MG63 (cell line): ENCODE measurements at regions not wholly inside any gene's neighbourhood (a gene's known extent, or its start where the extent isn't known, plus 50 kb on each side); places are given as distances from the start of the nearest gene placed in this dataset.
A peak's percentile ranks its signal among the peaks of the same experiment; 100 is the strongest.

Experiments used
- DNase-seq: peaks from one replicate; pipeline ENCODE4 v3.0.0-alpha.2; 2020
- H3K27me3 ChIP-seq: fragments of 250-450 bp; sonication (Bioruptor Pico); 2 replicates; pipeline ENCODE4 v1.5.1; 2020; ENCODE audit warnings: mild to moderate bottlenecking, moderate library complexity
- H3K36me3 ChIP-seq: fragments of 250-450 bp; sonication (Bioruptor Pico); 2 replicates; pipeline ENCODE4 v1.5.1; 2020; ENCODE audit warnings: mild to moderate bottlenecking, moderate library complexity
- H3K4me3 ChIP-seq: fragments of 250-450 bp; sonication (Bioruptor Pico); 2 replicates; pipeline ENCODE4 v1.5.1; 2020; ENCODE audit warnings: mild to moderate bottlenecking, moderate library complexity
- H3K9me3 ChIP-seq: fragments of 250-450 bp; sonication (Bioruptor Pico); 2 replicates; pipeline ENCODE4 v1.5.1; 2020; ENCODE audit warnings: mild to moderate bottlenecking, moderate library complexity

DNA sequence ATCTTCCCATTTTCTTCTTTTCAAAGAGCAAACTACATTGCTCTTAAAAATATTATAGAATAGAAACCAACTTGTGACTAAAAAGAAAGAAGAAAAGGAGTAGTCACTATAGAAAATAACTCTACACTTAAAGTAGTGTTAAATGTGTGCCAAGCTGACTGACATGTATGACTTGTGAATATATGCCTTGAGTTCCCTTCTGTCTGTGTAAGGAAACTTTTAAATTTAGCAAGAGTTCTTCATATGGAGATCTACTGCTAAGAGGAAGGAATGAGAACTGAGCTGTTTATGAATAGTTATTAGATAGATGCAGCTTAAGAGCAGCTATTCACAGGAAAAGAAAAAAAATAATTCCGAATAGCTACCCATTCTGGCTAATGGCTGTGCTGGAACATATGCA is 1221.7 kb upstream of the ZEB2 start:
- Histone ChIP-seq H3K27me3 (no peaks in the 10 kb centered on the region), H3K4me3 (no peak overlapping the region), H3K36me3 (no peaks in the 10 kb centered on the region), H3K9me3 (no peaks in the 10 kb centered on the region)
- no peak for DNase-seq

GRCh38 chr2:145741181-145741580 is 1221.3 kb upstream of the ZEB2 start:
- no peak for DNase-seq
- H3K4me3 ChIP-seq, result no peak overlapping the region
- H3K9me3 ChIP-seq, result no peaks in the 10 kb centered on the region
- no peaks in the 10 kb centered on the region for H3K27me3 ChIP-seq
- no peaks in the 10 kb centered on the region for H3K36me3 ChIP-seq

GRCh38 chr2:145740302-145740701 is 1220.4 kb upstream of the ZEB2 start:
- no peak for DNase-seq
- H3K9me3 ChIP-seq, result no peaks in the 10 kb centered on the region
- no peaks in the 10 kb centered on the region for H3K36me3 ChIP-seq
- no peaks in the 10 kb centered on the region for H3K27me3 ChIP-seq
- H3K4me3 ChIP-seq, result no peak overlapping the region

DNA sequence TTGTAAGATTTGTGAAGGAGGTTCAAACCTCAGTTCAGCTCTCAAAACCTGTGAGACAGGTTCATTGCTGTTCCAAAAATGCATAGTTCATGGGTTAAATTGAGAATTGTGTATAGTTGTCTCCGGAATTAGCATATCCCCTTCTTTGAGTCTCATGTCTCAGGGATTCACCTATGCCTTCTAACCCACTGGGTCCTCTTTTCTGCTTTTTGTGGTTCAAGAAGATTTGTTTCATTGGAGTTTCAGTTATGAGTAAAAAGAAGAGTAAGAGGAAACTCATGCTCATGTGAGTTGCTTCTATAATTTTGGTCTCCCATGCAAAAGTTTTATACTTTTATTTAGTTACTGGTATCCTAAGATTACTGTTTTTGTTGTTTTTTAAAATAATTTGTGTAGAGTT is 1219.8 kb upstream of the ZEB2 start:
- H3K9me3 ChIP-seq, result no peaks in the 10 kb centered on the region
- no peaks in the 10 kb centered on the region for H3K27me3 ChIP-seq
- H3K4me3 ChIP-seq, result no peak overlapping the region
- H3K36me3 ChIP-seq, result no peaks in the 10 kb centered on the region
- DNase-seq, result no peak

GRCh38 chr2:145736871-145737270 is 1217.0 kb upstream of the ZEB2 start:
- no peaks in the 10 kb centered on the region for H3K27me3 ChIP-seq
- no peak for DNase-seq
- no peaks in the 10 kb centered on the region for H3K36me3 ChIP-seq

DNA sequence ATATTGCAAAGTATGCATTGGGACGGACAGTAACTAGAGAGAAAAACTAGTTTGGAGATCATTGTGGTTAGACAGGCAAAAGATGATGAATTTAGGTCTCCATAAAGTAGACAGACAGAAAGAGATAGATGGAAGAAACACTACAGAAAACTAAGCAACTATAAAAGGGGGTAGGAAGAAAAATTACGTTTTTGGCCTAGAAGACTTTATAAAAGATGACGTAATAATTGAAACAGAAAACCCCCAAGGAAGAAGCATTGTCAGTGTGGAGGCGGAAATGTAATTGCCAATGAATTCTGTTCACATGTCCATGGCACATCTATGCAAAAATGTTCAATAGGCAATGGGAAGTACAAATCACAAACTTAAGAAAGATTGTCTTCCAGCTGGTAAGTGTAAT is 1211.5 kb upstream of the ZEB2 start:
- Histone ChIP-seq H3K27me3 (no peaks in the 10 kb centered on the region), H3K9me3 (0 out of 2 replicates have a peak, but pooled peaks cover 3% of the 10 kb centered on the region), H3K36me3 (no peaks in the 10 kb centered on the region), H3K4me3 (no peak overlapping the region)
- no peak for DNase-seq

More at GRCh38 chr2:145736871-145737270, 1217.0 kb upstream of the ZEB2 start:
- Histone ChIP-seq H3K4me3 (no peak overlapping the region), H3K9me3 (0 out of 2 replicates have a peak, but pooled peaks cover 3% of the 10 kb centered on the region)

- DNase-seq, result no peak
- Histone ChIP-seq H3K4me3 (no peak overlapping the region), H3K27me3 (no peaks in the 10 kb centered on the region), H3K9me3 (0 out of 2 replicates have a peak, but pooled peaks cover 3% of the 10 kb centered on the region), H3K36me3 (no peaks in the 10 kb centered on the region)
Observed at GRCh38 chr2:145729993-145730770, 1210.3 kb upstream of the ZEB2 start.

DNA sequence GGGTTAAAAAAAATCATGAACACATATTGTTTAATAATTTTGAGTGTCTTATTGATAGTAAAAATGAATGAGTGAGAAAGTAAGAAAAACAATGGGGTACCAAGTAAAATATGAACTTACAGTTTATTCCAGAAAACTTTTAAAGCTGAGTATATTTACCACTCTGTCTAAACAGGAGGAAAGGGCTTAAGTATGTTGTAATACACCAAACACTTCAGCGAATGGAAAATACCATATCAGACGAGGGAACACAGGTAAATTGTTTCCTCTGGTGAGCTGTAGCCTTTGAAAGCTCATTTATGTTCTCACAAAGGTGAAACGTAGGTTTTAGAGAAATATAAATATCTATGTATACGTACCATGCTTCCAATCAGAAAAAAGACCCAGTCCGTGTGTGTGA is 1209.6 kb upstream of the ZEB2 start:
- no peak for DNase-seq
- Histone ChIP-seq H3K9me3 (0 out of 2 replicates have a peak, but pooled peaks cover 3% of the 10 kb centered on the region), H3K36me3 (no peaks in the 10 kb centered on the region), H3K27me3 (no peaks in the 10 kb centered on the region), H3K4me3 (no peak overlapping the region)

DNA sequence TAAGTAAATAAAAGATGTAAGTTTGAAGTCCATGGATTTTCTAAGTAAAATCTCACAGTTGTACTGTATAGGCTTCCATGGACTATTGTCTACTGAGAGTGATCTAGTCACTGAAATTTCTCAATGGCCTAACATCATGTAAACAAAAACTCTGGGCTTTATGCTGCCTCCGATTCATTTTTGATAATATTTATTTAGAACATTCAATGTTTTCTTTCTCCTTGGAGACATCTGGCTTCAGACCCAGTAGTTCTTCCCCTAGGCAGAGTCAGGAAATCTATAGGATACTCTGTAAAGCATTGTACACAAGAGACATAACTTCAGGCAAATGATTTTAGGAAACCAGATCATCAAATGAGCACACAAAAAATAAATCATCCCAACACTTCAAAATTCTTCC is 1208.6 kb upstream of the ZEB2 start:
- Histone ChIP-seq H3K9me3 (0 out of 2 replicates have a peak, but pooled peaks cover 3% of the 10 kb centered on the region), H3K36me3 (no peaks in the 10 kb centered on the region), H3K27me3 (no peaks in the 10 kb centered on the region), H3K4me3 (no peak overlapping the region)
- no peak for DNase-seq

GRCh38 chr2:145725876-145726275 is 1206.0 kb upstream of the ZEB2 start:
- DNase-seq, result no peak
- Histone ChIP-seq H3K27me3 (no peaks in the 10 kb centered on the region), H3K4me3 (no peak overlapping the region), H3K36me3 (no peaks in the 10 kb centered on the region), H3K9me3 (no peaks in the 10 kb centered on the region)

DNA sequence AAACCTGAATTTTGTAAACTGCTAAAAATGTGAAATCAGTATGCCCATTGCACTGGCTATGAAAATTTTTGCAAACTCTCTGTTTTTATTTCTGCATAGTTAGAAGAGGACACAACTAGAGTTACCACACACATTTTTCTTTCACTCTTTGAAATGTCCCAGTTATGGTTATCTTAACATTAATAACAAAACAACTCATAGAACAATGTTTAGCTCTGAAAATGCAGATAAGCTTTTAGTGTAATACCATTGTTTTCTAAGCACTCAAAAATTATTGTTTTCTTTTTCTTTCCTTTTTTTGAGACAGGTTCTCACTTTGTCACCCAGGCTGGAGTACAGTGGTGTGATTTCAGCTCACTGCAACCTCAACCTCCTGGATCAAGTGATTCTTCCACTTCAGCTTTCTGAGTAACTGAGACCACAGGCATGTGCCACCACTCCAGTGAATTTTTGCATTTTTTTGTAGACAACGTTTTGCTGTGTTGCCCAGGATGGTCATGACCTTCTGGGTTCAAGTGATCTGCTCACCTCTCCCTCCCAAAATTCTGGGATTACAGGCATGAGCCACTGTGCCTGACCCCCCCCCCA is 1204.5 kb upstream of the ZEB2 start:
- no peaks in the 10 kb centered on the region for H3K27me3 ChIP-seq
- H3K36me3 ChIP-seq, result no peaks in the 10 kb centered on the region
- DNase-seq, result no peak
- no peaks in the 10 kb centered on the region for H3K9me3 ChIP-seq
- no peak overlapping the region for H3K4me3 ChIP-seq

GRCh38 chr2:145723872-145724271 is 1204.0 kb upstream of the ZEB2 start:
- DNase-seq, result no peak
- no peaks in the 10 kb centered on the region for H3K36me3 ChIP-seq
- no peaks in the 10 kb centered on the region for H3K27me3 ChIP-seq
- no peaks in the 10 kb centered on the region for H3K9me3 ChIP-seq
- no peak overlapping the region for H3K4me3 ChIP-seq

DNA sequence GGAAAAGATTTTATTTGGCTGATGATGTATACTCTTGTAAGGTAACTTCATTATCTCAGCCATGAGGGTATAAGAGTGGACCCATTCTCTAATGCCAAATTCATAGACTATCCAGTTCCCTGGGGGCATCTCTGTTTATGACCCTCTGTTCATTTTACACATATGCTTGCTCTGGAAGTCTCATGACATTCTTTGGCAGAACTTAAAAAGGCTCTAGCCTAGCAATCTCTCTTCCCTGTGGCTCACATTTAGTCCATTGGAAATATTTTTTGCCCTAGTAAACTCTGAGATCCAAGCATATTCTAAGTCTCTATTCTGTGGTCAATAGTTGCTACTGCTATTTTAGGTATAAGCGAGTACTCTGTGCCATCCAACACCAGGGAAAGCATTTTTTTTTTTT is 1201.8 kb upstream of the ZEB2 start:
- DNase-seq, result no peak
- Histone ChIP-seq H3K9me3 (no peaks in the 10 kb centered on the region), H3K36me3 (no peaks in the 10 kb centered on the region), H3K4me3 (no peak overlapping the region), H3K27me3 (no peaks in the 10 kb centered on the region)

- Histone ChIP-seq H3K4me3 (no peak overlapping the region), H3K27me3 (no peaks in the 10 kb centered on the region), H3K9me3 (peaks cover 3% of the 10 kb centered on the region; the same call in 1 of the 2 replicates), H3K36me3 (no peaks in the 10 kb centered on the region)
- DNase-seq, result peak; percentile 33
Observed at GRCh38 chr2:145715601-145716000, 1195.7 kb upstream of the ZEB2 start.

DNA sequence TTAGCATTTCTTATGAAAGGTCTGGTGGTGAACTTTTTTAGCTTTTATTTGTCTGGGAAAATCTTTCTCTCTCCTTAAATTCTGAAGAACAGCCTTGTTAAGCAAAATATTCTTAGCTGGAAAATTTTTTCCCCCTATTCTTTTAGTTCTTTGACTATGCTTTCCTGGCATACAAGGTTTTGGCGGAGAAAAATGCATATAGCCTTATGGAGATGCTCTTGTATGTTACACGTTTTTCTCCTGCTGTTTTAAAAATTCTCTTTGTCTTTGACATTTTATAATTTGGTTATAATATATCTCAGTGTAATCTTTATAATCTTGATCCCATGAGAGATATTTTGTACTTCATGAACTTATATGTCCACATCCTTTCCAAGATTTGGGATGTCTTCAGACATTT is 1190.4 kb upstream of the ZEB2 start:
- no peaks in the 10 kb centered on the region for H3K27me3 ChIP-seq
- no peak for DNase-seq
- no peaks in the 10 kb centered on the region for H3K36me3 ChIP-seq
- peaks cover 12% of the 10 kb centered on the region for H3K9me3 ChIP-seq
- H3K4me3 ChIP-seq, result no peak overlapping the region

GRCh38 chr2:145702305-145702704 is 1182.4 kb upstream of the ZEB2 start:
- H3K4me3 ChIP-seq, result no peak overlapping the region
- H3K9me3 ChIP-seq, result 0 out of 2 replicates have a peak, but pooled peaks cover 3% of the 10 kb centered on the region
- no peak for DNase-seq
- H3K27me3 ChIP-seq, result no peaks in the 10 kb centered on the region
- H3K36me3 ChIP-seq, result no peaks in the 10 kb centered on the region

- Histone ChIP-seq H3K9me3 (no peaks in the 10 kb centered on the region), H3K4me3 (no peak overlapping the region), H3K36me3 (no peaks in the 10 kb centered on the region), H3K27me3 (no peaks in the 10 kb centered on the region)
- peak; percentile 3 for DNase-seq
Observed at GRCh38 chr2:145692971-145693478, 1173.1 kb upstream of the ZEB2 start.

GRCh38 chr2:145691659-145692058 is 1171.7 kb upstream of the ZEB2 start:
- Histone ChIP-seq H3K27me3 (no peaks in the 10 kb centered on the region), H3K36me3 (no peaks in the 10 kb centered on the region), H3K4me3 (no peak overlapping the region), H3K9me3 (no peaks in the 10 kb centered on the region)
- no peak for DNase-seq
